GM21619 (cell line): ENCODE measurements at regions not wholly inside any gene's neighbourhood (a gene's known extent, or its start where the extent isn't known, plus 50 kb on each side); places are given as distances from the start of the nearest gene placed in this dataset.
"Not testable (repeated sequence)": the region's sequence is repeated elsewhere in the genome, so short reads cannot be mapped to it uniquely, and the experiment has no call there.

ENCODE experiments used
- ATAC-seq: cut with Tn5 transposase; IDR thresholded peaks from one replicate; pipeline ENCODE4 v1.9.1; 2021; ENCODE audit not compliant: unreplicated experiment

DNA sequence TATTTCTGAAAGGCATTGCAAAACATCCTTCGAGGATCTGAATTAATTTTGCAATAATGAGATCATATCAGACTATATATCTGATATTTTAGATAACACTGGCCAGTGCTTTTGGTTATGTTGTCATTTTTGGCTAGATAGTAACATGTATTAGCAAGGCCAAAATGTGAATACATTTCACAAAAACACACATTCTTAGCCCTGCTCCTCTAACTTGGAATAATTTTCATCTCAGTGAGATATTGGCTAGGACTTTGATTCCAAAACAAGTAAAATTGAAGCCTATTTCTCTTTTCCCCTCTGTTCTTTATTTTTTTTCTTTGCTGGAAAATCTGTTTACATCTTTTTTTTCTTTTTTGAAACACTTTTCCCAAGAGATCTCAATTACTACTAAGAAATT, 466.8 kb upstream of the CDH4 start:
- no peak for ATAC-seq

DNA sequence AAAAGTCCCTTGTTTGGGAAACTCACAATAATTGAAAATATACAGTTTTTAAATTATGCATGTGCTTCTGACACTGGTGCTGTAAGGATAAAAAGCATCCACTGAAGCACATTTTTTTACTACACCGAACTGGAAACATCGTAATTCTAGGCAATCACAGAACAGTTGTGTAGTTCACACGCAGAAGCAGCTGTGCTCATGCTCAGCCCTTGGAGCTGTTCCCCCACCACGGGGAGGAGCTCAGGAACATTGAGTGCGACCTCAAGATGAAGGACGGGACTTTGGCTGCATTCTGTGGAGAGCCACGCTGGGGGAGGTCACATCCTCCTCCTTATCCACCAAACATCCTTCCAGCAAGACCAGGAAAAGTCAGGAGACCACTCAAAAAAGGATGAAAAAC, 466.3 kb upstream of the CDH4 start:
- no peak for ATAC-seq

DNA sequence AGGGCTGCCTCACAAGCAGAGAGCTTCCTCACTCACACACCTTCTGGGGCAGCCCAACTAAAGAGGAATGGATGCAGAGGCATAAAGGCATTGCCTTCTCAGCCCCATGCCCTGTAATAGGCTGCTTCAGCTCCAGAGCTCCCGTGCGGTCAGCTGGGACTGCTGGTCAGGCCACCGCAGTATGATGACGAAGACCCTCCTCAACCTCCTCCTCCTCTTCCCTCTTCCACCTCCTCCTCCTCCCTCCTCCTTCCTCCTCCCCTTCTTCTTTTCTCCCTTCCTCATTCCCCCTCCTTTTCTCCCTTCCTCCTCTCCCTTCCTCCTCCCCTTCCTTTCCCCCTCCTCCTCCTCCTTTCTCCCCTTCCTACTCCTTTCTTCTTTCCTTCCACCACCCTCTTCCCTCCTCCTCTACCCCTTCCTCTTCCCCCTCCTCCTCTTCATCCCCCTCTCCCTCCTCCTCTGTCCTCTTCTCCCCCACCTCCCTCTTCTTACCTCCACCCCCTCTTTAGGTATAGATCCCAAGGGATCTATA, 465.3 kb upstream of the CDH4 start:
- ATAC-seq = no peak

DNA sequence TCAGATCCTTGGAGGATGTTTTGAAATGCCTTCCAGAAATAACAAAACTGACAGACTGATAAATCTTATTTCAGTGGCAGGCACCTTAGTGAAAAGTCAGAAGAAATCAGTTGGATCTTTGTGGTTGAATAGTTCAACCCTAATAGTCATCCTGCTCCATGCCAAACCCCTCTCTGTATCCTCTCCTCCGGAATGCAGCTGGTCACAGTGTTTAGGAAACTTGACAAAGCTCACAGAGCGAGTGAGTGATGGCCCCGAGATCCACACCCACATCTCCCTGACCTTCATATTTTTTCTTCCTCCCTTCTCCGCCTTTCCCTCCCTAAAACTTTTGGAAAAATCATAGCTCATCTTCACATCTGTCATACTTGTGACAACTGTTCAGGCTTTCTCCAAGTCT, 464.8 kb upstream of the CDH4 start:
- ATAC-seq = no peak

DNA sequence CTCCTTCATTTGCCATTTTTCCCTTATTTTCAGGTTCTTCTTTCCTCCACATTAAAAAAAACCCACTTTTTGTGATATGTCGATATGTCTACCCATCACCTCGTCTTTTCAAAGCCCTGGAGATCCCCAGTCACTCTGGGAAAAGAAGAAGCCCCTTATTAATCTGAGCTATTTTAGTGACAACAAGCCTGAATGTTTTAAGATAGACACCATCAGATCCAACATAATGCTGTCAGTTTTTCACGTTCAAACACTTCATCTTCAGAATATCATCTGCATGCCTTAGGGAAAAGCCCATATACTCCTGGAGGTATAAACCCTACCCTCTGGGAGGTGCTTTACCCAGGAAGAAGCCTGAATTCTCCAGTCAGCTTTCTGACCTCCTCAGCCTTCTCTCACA, 464.0 kb upstream of the CDH4 start:
- no peak for ATAC-seq

DNA sequence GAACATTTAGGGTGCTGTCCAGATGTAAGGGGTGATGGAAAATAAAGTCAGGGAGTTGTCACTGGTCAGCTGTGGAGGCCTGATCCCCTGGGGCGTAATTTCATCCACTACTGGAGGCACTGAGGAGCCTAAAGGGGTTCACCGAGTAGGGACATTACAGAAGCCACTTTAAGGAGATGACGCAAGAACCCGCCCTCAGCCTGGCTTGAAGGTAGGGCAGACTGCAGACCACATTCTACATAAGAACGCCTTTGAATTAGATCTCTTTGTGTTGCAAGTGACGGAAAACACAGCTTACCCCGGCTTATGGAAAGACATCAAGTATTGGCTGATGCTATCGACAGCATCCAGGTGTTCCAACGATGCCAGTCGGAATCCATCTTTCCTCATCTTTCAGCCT, 462.7 kb upstream of the CDH4 start:
- no peak for ATAC-seq

DNA sequence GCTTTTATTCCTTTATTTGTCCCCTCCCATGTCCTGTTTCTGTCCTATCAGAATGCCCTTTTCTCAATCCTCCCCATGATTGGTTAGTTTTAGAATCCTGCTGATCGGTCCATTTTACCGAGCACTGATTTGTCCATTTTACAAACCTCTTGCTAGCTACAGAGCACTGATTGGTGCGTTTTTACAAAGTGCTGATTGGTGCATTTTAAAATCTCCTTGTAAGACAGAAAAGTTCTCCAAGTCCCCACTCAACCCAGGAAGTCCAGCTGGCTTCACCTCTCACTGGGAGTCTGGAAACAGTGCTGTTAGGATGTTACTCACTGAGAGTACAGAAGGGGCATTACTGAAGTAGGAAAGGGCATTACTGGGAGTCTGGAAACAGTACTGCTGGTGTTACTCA, 461.7 kb upstream of the CDH4 start:
- ATAC-seq = not testable (repeated sequence)

DNA sequence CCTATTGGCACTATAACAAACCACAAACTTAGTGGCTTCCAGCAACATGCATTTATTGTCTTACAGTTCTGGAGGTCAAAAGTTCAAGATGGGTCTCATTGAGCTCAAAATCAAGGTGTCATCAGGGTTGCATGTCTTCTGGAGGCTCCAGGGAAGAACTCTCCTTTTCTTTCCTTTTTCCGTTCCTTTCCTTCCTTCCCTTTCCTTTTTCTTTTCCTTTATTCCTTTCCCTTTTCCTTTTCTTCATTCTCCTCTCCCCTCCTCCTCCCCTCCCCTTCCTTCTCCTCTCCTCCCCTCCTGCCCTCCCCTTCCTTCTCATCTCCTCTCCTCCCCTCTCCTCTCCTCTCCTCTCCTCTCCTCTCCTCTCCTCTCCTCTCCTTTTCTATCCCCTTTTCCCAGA, 460.2 kb upstream of the CDH4 start:
- no peak for ATAC-seq

DNA sequence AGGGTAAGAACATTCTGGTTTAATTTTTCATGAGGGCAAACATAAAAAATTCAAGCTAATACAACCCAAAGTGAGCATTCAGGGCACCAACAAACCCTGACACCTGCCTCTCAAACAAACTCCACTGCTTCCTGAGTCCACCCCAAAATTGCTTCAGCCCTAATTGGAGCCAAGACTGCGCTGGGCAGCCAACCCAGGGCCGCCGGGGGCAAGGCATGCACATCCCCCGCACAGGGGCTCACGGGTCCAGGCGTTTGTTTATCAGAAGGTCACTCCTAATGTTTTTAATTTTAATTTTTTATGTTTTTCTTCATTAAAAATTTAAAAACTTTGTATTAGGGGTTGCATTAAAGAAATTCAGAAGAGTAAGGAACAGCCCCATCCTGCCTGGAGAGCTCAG, 459.1 kb upstream of the CDH4 start:
- no peak for ATAC-seq

DNA sequence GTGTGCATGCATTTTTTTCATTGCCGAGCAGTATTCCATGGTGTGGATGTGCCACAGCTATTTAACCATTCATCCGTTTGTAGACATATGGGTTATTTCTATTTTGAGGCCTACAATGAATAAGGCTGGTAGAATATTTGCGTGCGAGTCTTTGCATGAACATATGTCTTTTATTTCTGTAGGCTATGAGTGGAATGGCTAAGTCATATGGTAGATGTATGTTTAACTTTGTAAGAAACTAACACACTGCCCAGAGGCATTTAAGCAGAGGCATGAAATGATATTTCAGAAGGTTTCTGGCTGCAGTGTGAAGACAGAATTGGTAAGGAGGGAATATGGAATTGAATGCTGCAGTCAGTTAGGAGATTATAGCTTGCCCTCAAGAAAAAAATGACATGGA, 457.4 kb upstream of the CDH4 start:
- ATAC-seq = no peak

DNA sequence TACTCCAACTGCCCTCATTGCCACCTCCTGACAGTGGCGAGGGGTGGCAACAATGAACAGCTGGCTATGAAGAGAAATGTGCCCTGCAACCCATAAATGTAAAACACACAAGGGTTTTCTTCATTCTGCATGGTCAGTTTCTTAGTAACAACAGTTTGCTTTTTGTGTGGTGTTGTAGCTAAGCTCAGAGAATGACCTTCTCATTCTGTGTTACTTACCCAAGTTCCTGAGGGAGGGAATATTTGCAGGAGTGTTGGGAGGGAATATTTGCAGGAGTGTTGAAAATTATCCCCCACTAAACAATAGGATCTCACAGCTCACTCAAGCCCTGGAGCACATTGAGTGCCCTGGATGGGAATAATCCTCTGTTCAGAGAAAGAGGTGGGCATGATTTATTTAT, 456.4 kb upstream of the CDH4 start:
- no peak for ATAC-seq

DNA sequence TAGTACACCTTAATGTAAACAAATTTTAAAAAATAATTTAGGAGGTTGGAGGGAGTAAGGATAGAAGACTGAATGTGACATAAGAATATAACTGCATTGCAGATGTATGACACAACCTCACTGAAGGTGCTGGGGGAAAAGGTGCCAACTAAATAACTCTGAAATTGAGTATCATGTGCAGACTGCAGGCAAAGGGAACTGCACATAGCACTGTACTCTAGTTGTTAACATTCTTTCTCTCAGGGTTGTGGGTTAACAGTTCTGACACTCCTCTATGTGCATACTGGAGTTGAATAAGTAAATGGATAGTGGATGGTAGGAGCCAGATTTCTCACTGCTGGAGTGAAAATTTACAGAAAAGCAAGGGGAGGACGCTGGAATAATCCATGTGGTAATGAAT, 451.9 kb upstream of the CDH4 start:
- no peak for ATAC-seq

DNA sequence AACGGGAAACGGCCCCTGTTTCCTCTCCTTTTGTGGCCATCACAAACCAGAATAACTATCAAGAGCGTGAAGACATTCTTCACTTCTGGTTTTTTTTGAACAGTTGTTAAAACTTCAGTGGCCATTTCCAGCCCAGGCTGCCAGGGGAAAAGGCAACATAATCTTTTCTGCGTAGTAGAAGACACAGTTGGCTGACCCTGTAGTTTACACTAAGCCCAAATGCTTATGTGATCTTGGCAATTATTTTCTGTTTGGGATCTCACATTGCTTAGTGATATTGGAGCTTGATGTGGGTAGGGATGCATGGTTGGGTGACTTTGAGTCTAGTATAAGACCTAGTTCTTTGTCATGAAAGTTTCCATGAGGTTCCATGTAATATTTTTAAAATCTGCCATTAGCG, 449.4 kb upstream of the CDH4 start:
- ATAC-seq = no peak

DNA sequence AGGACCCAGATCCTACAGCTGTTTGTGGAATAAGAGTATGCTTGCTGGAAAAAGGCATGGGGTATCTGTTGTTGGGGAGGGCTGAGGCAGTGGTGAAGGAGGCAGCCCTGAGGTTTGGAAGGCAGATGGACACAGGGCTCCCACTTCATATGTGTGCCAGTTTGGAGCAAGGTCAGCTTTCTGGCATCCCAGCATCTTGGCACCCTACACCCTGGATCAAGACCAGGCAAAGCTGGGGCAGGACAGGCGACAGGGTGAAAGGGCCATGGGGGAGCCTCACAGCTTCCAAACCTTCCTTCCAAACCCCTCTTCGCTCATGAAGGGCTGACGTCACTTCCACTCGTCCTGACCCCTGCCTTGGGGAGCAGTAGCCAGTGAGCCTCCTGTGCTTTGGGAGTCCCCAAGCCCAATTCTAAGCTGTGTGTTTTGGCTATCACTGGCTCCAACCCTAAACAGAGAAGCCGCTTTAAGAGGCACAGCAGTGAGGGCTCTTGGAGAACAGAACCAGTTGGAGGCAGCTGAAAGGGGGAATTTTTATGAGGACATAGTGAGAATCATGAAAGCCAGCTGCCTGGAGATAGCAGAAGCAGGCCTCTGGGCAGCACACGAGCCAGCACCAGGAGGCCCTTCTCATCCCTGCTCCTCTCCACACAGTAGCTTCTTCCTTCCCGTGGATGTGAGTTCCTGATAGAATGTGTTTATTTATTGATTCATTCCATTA, 448.6 kb upstream of the CDH4 start:
- no peak for ATAC-seq

DNA sequence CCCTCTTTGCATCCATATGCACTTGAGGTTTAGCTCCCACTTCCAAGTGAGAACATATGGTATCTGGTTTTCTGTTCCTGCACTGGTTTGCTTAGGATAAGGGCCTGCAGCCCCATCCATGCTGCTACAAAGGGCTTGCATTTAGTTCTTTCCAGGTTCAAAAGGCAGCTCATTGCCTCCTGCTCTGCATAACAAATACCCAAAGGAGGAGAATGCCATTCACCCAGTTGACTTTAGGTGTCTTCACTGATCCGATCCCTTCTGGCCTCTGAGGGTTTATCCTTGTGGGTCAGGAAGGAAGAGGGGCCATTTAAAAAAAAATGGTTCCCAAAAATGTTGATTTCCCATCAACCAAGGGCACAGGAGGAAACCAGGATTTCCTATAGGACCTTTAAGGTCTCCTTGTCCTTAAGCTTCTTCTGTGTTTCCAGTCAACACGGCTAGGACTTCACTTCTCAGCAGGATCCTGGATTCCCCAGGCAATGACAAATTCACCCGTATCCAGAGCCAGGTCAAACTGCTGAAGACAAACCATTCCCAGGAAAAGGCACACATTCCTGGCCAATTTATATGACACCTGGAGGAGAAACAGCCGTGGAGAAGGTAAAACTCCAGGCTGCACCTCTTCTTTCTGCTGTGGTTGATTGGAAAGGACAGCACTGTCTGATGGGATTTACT, 447.7 kb upstream of the CDH4 start:
- ATAC-seq = no peak

DNA sequence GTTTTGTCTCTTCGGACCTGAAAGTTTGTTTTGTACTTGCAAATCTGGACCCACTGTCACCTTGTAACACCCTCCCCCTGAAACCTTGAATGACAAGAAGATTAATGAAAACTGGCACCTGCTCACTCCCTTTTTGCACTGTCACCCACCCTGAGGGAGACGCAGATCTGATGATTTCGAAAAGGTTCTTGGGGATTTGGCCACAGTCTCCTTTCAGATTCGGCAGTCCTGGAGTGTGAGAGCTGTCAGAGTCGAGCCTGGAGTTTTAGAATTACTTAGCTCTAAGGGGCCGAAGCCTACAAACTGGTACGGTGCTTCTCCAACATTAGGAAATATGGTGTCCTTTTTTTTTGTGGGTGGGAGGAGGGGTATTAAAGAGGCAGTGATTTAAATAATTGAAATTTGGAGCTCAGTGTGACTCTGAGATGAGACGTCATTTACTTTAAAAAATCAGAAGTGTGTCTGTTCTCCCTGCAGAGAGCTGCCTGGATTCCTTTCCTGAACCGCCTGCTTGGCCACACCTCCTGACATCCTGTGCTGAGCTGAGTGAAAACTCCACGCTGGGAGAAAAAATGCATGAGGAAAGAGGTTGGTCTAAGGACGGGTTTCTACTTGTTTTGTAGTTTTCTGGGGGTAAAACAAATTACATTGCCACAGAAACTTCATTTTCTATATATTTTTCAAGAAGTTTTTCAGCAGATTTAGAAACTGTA, 447.0 kb upstream of the CDH4 start:
- ATAC-seq = no peak

DNA sequence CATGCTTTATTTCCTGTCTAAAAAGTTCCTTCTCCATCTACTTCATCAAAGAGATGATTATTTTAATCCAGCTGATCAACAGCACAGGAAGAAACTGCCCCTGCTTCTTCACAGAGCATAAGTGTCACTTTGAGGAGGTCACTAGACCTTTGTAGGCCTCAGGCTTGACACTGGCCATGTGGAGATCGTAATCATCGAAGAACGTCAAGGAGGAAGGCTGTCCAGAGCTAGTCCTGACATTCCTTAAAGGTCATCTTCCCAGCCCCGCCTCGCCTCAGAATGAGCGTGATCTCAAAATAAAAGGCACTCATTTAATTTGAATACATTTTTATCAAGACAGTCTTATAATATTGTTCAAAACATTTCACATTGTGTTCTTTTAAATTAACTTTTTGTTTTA, 445.7 kb upstream of the CDH4 start:
- no peak for ATAC-seq

DNA sequence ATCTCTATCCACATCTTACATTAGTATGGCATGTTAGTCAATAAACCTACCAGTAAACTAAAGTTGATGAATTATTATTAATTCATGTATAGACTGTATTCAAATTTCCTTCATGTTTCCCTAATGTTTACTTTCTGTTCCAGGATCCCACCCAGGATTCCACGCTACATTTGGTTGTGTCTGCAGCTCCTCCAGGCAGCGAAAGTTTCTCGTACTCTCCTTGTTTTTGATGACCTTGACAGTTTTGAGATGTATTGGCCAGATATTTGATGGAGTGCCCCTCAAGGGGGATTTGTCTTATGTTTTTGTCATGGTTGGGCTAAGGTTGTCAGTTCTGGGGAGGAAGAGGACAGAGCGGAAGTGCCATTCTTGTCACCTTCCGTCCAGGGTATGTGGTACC, 445.2 kb upstream of the CDH4 start:
- no peak for ATAC-seq

DNA sequence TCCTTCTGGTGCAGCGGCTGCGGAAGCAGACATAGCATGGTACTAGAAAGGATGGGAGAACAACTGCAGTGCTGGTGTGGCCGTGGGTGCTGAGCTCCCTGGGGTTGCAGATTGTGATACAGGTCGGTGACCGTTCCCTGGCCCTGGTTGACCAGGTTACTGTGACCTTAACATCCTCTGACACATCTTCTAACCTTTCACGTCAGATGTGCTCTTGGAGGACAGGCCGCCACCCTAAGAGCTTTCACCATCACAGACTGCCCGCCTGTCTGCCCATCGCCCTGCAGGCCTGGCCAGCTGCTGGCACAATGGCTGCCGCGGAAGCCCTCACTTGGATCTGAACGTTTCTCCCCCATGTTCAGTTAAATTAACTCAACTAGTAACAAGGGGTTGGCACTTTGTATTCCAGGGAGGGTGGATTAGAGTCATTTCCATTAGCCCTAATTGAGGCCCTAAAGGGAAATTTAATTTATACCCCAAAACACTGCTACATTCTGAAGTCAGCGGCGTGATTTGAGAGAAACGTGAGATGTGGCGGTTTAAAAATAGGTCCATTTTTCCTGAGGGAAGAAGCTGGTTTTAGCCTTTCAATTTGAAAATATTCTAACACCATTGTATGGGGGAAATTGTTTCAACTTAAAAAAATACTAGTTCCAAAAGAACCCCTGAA, 443.9 kb upstream of the CDH4 start:
- ATAC-seq = no peak

DNA sequence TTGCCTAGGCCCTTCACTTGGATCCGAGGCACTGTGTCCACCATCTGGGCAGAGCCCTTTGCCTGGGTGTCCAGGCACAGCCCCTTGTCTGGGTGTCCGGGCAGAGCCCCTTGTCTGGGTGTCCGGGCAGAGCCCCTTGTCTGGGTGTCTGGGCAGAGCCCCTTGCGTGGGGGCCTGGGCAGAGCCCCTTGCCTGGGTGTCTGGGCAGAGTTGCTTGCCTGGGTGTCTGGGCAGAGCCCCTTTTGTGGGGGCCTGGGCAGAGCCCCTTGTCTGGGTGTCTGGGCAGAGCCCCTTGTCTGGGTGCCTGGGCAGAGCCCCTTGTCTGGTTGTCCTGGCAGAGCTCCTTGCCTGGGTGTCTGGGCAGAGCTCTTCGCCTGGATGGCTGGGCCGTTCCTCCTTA, 443.4 kb upstream of the CDH4 start:
- ATAC-seq = no peak

DNA sequence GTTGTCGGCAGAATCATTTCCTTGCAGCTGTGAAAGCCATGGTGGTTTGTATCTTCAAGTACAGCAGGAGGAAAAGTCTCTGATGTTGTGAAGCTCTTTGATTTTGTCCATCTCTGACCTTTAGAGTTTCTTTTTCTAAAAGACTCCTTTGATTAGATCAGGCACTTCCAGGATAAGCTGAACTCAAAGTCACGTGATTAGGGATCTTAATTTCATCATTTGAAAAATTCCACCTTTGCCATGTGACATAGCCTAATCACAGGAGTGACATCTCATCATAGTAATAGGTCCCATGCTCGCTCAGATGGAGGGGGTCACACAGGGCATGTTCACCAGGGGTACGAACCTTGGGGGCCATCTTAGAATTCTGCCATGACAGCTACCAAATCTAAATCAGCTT, 441.5 kb upstream of the CDH4 start:
- no peak for ATAC-seq

DNA sequence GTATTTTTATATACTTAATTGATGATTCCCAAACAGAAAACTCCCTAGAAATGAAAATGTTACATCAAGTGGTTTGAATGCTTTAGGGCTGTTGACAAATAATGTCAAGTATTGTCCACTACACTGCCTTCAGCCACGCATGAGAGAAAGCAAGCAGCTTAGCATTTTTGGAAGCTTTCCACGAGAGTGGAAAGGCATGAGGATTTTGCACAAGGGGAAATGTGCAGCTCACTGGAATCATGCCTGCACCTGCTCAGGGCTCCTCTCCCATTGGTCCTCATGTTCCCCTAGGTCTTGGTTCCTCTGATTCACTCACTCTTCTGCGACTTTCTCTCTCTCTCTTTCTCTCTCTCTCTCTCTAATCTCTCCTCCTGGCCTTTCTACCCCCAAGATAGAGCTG, 439.5 kb upstream of the CDH4 start:
- no peak for ATAC-seq
